ENCODE measurements at regions not wholly inside any gene's neighbourhood (a gene's known extent, or its start where the extent isn't known, plus 50 kb on each side); places are given as distances from the start of the nearest gene placed in this dataset.

- TF ChIP-seq CTCF (conservative IDR thresholded peaks at IDR 0.05; ENCODE audit: low read length) (no peak), EZH2phosphoT487 (IDR thresholded peaks at IDR 0.05; ENCODE audit: borderline replicate concordance) (no peak)
- Histone ChIP-seq H3F3A (ENCODE audit: low read depth) (no peaks in the 10 kb centered on the region), H3K4me2 (ENCODE audit: low read depth, low read length, poor library complexity, severe bottlenecking) (no peak overlapping the region), H3K36me3 (ENCODE audit: insufficient read depth, low read length) (no peaks in the 10 kb centered on the region), H2AFZ (ENCODE audit: low read length) (no peak overlapping the region), H3K9me2 (replicated peaks; ENCODE audit: low read depth, low read length) (no peaks in the 10 kb centered on the region), H3K4me1 (ENCODE audit: insufficient read depth, low read length, poor library complexity, severe bottlenecking) (no peaks in the 10 kb centered on the region), H4K20me1 (ENCODE audit: insufficient read depth, low read length, poor library complexity, severe bottlenecking) (no peaks in the 10 kb centered on the region), H3K9me3 (ENCODE audit: insufficient read depth, low read depth, low read length) (no peaks in the 10 kb centered on the region), H3K27me3 (ENCODE audit: insufficient read depth, low read length, poor library complexity, severe bottlenecking) (no peaks in the 10 kb centered on the region), H3K79me2 (ENCODE audit: insufficient read depth, low read length) (no peaks in the 10 kb centered on the region), H3K9ac (ENCODE audit: low read depth, low read length, poor library complexity, severe bottlenecking) (no peak overlapping the region), H3K4me3 (ENCODE audit: low read length, poor library complexity, severe bottlenecking) (no peak overlapping the region)
Measured at GRCh38 chr10:60618861-60619260, 159.4 kb upstream of the CDK1 start.

- no peak for TF ChIP-seq EZH2phosphoT487 (IDR thresholded peaks at IDR 0.05; ENCODE audit: borderline replicate concordance)
- no peak for TF ChIP-seq CTCF (conservative IDR thresholded peaks at IDR 0.05; ENCODE audit: low read length)
- Histone ChIP-seq H3K4me3 (ENCODE audit: low read length, poor library complexity, severe bottlenecking) (no peak overlapping the region), H3K9me3 (ENCODE audit: insufficient read depth, low read depth, low read length) (no peaks in the 10 kb centered on the region), H3K27me3 (ENCODE audit: insufficient read depth, low read length, poor library complexity, severe bottlenecking) (no peaks in the 10 kb centered on the region), H3K4me2 (ENCODE audit: low read depth, low read length, poor library complexity, severe bottlenecking) (no peak overlapping the region), H3K4me1 (ENCODE audit: insufficient read depth, low read length, poor library complexity, severe bottlenecking) (no peaks in the 10 kb centered on the region), H3K9ac (ENCODE audit: low read depth, low read length, poor library complexity, severe bottlenecking) (no peak overlapping the region), H2AFZ (ENCODE audit: low read length) (no peak overlapping the region), H4K20me1 (ENCODE audit: insufficient read depth, low read length, poor library complexity, severe bottlenecking) (no peaks in the 10 kb centered on the region), H3K9me2 (replicated peaks; ENCODE audit: low read depth, low read length) (no peaks in the 10 kb centered on the region), H3K79me2 (ENCODE audit: insufficient read depth, low read length) (no peaks in the 10 kb centered on the region), H3K36me3 (ENCODE audit: insufficient read depth, low read length) (no peaks in the 10 kb centered on the region), H3F3A (ENCODE audit: low read depth) (no peaks in the 10 kb centered on the region)
Measured at GRCh38 chr10:60615541-60615940, 162.7 kb upstream of the CDK1 start.

- Histone ChIP-seq H3K9ac (ENCODE audit: low read depth, low read length, poor library complexity, severe bottlenecking) (no peak overlapping the region), H4K20me1 (ENCODE audit: insufficient read depth, low read length, poor library complexity, severe bottlenecking) (no peaks in the 10 kb centered on the region), H3K36me3 (ENCODE audit: insufficient read depth, low read length) (no peaks in the 10 kb centered on the region), H3F3A (ENCODE audit: low read depth) (no peaks in the 10 kb centered on the region), H3K27me3 (ENCODE audit: insufficient read depth, low read length, poor library complexity, severe bottlenecking) (no peaks in the 10 kb centered on the region), H2AFZ (ENCODE audit: low read length) (no peak overlapping the region), H3K4me1 (ENCODE audit: insufficient read depth, low read length, poor library complexity, severe bottlenecking) (no peaks in the 10 kb centered on the region), H3K9me3 (ENCODE audit: insufficient read depth, low read depth, low read length) (no peaks in the 10 kb centered on the region), H3K4me2 (ENCODE audit: low read depth, low read length, poor library complexity, severe bottlenecking) (no peak overlapping the region), H3K9me2 (replicated peaks; ENCODE audit: low read depth, low read length) (no peaks in the 10 kb centered on the region), H3K79me2 (ENCODE audit: insufficient read depth, low read length) (no peaks in the 10 kb centered on the region), H3K4me3 (ENCODE audit: low read length, poor library complexity, severe bottlenecking) (no peak overlapping the region)
- no peak for TF ChIP-seq CTCF (conservative IDR thresholded peaks at IDR 0.05; ENCODE audit: low read length)
- no peak for TF ChIP-seq EZH2phosphoT487 (IDR thresholded peaks at IDR 0.05; ENCODE audit: borderline replicate concordance)
Measured at GRCh38 chr10:60614363-60614762, 163.9 kb upstream of the CDK1 start.
